H1 (cell line): ENCODE measurements at regions not wholly inside any gene's neighbourhood (a gene's known extent, or its start where the extent isn't known, plus 50 kb on each side); places are given as distances from the start of the nearest gene placed in this dataset.

Experiments
- HDAC6 ChIP-seq: IDR thresholded peaks from one replicate; pipeline ENCODE4 v1.7.1; 2012; ENCODE audit warnings: low read depth, mild to moderate bottlenecking, inconsistent platforms, low read length, moderate library complexity
- POLR2A ChIP-seq, 2 experiments: IDR thresholded peaks; 1 replicate in 1 of 2; 2 replicates in 1 of 2; pipeline ENCODE4 v1.6.1; 2011; ENCODE audit warnings: low read depth in 2 of 2, low read length in 2 of 2, mild to moderate bottlenecking in 2 of 2; ENCODE audit errors: control extremely low read depth in 1 of 2
- SIN3A ChIP-seq, 2 experiments: IDR thresholded peaks in 1 of 2; conservative IDR thresholded peaks in 1 of 2; 2 replicates each; pipeline ENCODE4 v1.6.1; 2011 to 2012; ENCODE audit warnings: low read length in 2 of 2, improper control_type of control experiment in 1 of 2, low read depth in 1 of 2, mild to moderate bottlenecking in 1 of 2

GRCh38 chr9:86867804-86868313 lies 79.4 kb downstream of the GAS1 start (continued):
- TF ChIP-seq SIN3A (conservative IDR thresholded peaks at IDR 0.05 in 1 of 2, IDR thresholded peaks at IDR 0.05 in 1 of 2; ENCODE audit: low read depth in 1 of 2, low read length in 2 of 2), result no peak
- no peak for TF ChIP-seq POLR2A (IDR thresholded peaks at IDR 0.05; ENCODE audit: control extremely low read depth in 1 of 2, low read depth in 2 of 2, low read length in 2 of 2)
- TF ChIP-seq HDAC6, result no peak
